A549 (cell line): ENCODE measurements at regions not wholly inside any gene's neighbourhood (a gene's known extent, or its start where the extent isn't known, plus 50 kb on each side); places are given as distances from the start of the nearest gene placed in this dataset.

Source experiments
- CTCF ChIP-seq: fragments of >200 bp; sonication (Bioruptor Twin); formaldehyde crosslinking; IDR thresholded peaks from 3 replicates; pipeline ENCODE4 v1.5.1; 2016
- MAFK ChIP-seq: fragments of 450-650 bp; IDR thresholded peaks from 2 replicates; pipeline ENCODE4 v1.6.1; 2014; ENCODE audit not compliant: partially characterized antibody
- POLR2A ChIP-seq: IDR thresholded peaks from 2 replicates; pipeline ENCODE4 v1.6.1; 2012; ENCODE audit warnings: mild to moderate bottlenecking, low read length
- POLR2AphosphoS2 ChIP-seq: conservative IDR thresholded peaks from 2 replicates; pipeline ENCODE4 v1.6.1; 2012; ENCODE audit warnings: low read length, improper control_type of control experiment, inconsistent platforms
- SMC3 ChIP-seq: fragments of >200 bp; sonication (Bioruptor Twin); formaldehyde crosslinking; IDR thresholded peaks from 3 replicates; pipeline ENCODE4 v1.6.1; 2018; ENCODE audit warnings: inconsistent platforms
- TP53 ChIP-seq: fragments of 250-450 bp; sonication (Bioruptor Pico); IDR thresholded peaks from 2 replicates; pipeline ENCODE4 v1.5.0; 2021; ENCODE audit warnings: mild to moderate bottlenecking, moderate library complexity
- TF ChIP-seq, protein P1 (sequence below): fragments of 150-350 bp; IDR thresholded peaks from 2 replicates; pipeline ENCODE4 v1.6.1; 2014; ENCODE audit warnings: low read depth, mild to moderate bottlenecking, low read length
- TF ChIP-seq, protein P2 (sequence below): IDR thresholded peaks from 2 replicates; pipeline ENCODE4 v1.6.1; 2012

- TF ChIP-seq MAFK = no peak
- no peak for TF ChIP-seq CTCF
- TF ChIP-seq, protein P1, sequence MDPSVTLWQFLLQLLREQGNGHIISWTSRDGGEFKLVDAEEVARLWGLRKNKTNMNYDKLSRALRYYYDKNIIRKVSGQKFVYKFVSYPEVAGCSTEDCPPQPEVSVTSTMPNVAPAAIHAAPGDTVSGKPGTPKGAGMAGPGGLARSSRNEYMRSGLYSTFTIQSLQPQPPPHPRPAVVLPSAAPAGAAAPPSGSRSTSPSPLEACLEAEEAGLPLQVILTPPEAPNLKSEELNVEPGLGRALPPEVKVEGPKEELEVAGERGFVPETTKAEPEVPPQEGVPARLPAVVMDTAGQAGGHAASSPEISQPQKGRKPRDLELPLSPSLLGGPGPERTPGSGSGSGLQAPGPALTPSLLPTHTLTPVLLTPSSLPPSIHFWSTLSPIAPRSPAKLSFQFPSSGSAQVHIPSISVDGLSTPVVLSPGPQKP = no peak
- TF ChIP-seq POLR2A = no peak
- TF ChIP-seq POLR2AphosphoS2 = no peak
- TF ChIP-seq TP53 (CRISPR knock-in tag) = no peak
- TF ChIP-seq SMC3 = no peak
- TF ChIP-seq, protein P2, sequence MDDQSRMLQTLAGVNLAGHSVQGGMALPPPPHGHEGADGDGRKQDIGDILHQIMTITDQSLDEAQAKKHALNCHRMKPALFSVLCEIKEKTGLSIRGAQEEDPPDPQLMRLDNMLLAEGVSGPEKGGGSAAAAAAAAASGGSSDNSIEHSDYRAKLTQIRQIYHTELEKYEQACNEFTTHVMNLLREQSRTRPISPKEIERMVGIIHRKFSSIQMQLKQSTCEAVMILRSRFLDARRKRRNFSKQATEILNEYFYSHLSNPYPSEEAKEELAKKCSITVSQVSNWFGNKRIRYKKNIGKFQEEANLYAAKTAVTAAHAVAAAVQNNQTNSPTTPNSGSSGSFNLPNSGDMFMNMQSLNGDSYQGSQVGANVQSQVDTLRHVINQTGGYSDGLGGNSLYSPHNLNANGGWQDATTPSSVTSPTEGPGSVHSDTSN = no peak
Measured at GRCh38 chr2:64399521-64399920, 54.4 kb upstream of the LGALSL start.
